ENCODE measurements at regions not wholly inside any gene's neighbourhood (a gene's known extent, or its start where the extent isn't known, plus 50 kb on each side); places are given as distances from the start of the nearest gene placed in this dataset.

DNA sequence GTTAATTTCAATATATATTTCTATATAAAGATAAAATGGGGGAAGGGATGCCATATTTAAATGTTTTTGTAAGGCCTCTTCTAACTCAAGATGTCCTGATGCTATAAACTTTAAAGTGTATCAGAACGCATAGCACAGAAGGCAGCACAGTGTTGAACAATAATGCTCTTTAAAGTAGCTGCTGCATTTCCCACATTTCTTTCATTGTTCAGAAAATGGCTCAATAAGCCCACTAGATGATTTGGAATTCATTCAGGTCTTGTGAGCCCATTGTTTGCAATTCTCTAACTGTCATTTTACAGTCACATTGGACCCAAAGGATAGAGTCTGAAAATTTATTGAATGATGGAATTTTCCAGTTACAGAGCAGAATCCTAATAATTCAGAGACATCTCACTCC lies 64.0 kb upstream of the PCED1B start:
- DNase-seq (ENCODE audit: low read depth in 1 of 2, low spot score in 1 of 2) (no peak), FAIRE-seq (no peak), ATAC-seq (no peak)
- Histone ChIP-seq H3K4me1 (peaks cover 27% of the 10 kb centered on the region), H3K27ac (no peak overlapping the region), H3K4me3 (no peak overlapping the region), H3K9me3 (0 out of 3 replicates have a peak, but pooled peaks cover 4% of the 10 kb centered on the region), H3K4me2 (no peak overlapping the region)
- no peak for TF ChIP-seq ZC3H11A (IDR thresholded peaks at IDR 0.05)
- no peak for TF ChIP-seq CBX8 (IDR thresholded peaks at IDR 0.05)
- TF ChIP-seq GATA3 (IDR thresholded peaks at IDR 0.05; ENCODE audit: borderline replicate concordance) = no peak
- no peak for TF ChIP-seq MAX (IDR thresholded peaks at IDR 0.05)
- TF ChIP-seq NR3C1 (IDR thresholded peaks at IDR 0.05) = no peak
- TF ChIP-seq RARB (CRISPR knock-in tag; IDR thresholded peaks at IDR 0.05) = no peak
- no peak for TF ChIP-seq MAFK (IDR thresholded peaks at IDR 0.05; ENCODE audit: partially characterized antibody)
- TF ChIP-seq EHF (CRISPR knock-in tag; IDR thresholded peaks at IDR 0.05) = no peak
- TF ChIP-seq FOSB (CRISPR knock-in tag; IDR thresholded peaks at IDR 0.05) = no peak
- no peak for TF ChIP-seq SMC3 (IDR thresholded peaks at IDR 0.05)
- no peak for TF ChIP-seq CBX2 (IDR thresholded peaks at IDR 0.05; ENCODE audit: borderline replicate concordance, low read depth)
- TF ChIP-seq, protein P1, sequence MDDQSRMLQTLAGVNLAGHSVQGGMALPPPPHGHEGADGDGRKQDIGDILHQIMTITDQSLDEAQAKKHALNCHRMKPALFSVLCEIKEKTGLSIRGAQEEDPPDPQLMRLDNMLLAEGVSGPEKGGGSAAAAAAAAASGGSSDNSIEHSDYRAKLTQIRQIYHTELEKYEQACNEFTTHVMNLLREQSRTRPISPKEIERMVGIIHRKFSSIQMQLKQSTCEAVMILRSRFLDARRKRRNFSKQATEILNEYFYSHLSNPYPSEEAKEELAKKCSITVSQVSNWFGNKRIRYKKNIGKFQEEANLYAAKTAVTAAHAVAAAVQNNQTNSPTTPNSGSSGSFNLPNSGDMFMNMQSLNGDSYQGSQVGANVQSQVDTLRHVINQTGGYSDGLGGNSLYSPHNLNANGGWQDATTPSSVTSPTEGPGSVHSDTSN (IDR thresholded peaks at IDR 0.05) = no peak
- TF ChIP-seq CEBPB (IDR thresholded peaks at IDR 0.05) = no peak
- no peak for TF ChIP-seq KDM5A (IDR thresholded peaks at IDR 0.05)
- no peak for TF ChIP-seq HEYL (CRISPR knock-in tag; IDR thresholded peaks at IDR 0.05)
- no peak for TF ChIP-seq HOXB13 (CRISPR knock-in tag; IDR thresholded peaks at IDR 0.05; ENCODE audit: low read depth)
- TF ChIP-seq RFX5 (IDR thresholded peaks at IDR 0.05) = no peak
- TF ChIP-seq RAD21 (conservative IDR thresholded peaks at IDR 0.05 in 1 of 2, IDR thresholded peaks at IDR 0.05 in 1 of 2) = no peak
- no peak for TF ChIP-seq MYC (IDR thresholded peaks at IDR 0.05; ENCODE audit: borderline replicate concordance, low read length)
- TF ChIP-seq CTCF (IDR thresholded peaks at IDR 0.05) = no peak
- ChIA-PET CTCF (interaction anchor here (1.0 kb wide), 1 partner anchor 17 kb away, joined by 3 read pairs; no protein-coding TSS in a partner anchor), POLR2A (no interaction called here)
- 82% methylated on average over 1 of the region's 1 CpG for WGBS (ENCODE audit: missing lambda C conversion rate)

- Histone ChIP-seq H3K9me3 (0 out of 3 replicates have a peak, but pooled peaks cover 4% of the 10 kb centered on the region), H3K27ac (peak overlapping the region; percentile 47 to 76), H3K4me3 (no peak overlapping the region), H3K4me1 (peaks cover 43% of the 10 kb centered on the region), H3K4me2 (peak overlapping the region; percentile 60)
- ATAC-seq (no peak), DNase-seq (ENCODE audit: low read depth in 1 of 2, low spot score in 1 of 2) (no peak), FAIRE-seq (no peak)
- WGBS (ENCODE audit: missing lambda C conversion rate) = 88% methylated on average over 6 of the region's 6 CpGs
- ChIA-PET POLR2A (no interaction called here), CTCF (interaction anchor here (0.7 kb wide), 1 partner anchor 892 kb away, joined by 3 read pairs; no protein-coding TSS in a partner anchor)
- TF ChIP-seq CEBPB (IDR thresholded peaks at IDR 0.05) (no peak), HES2 (IDR thresholded peaks at IDR 0.05) (no peak)
Measured at GRCh38 chr12:47017041-47017713, 62.2 kb upstream of the PCED1B start.
